ENCODE measurements at regions not wholly inside any gene's neighbourhood (a gene's known extent, or its start where the extent isn't known, plus 50 kb on each side); places are given as distances from the start of the nearest gene placed in this dataset.

GRCh38 chr2:138319616-138320015 is 182.0 kb upstream of the SPOPL start:
- Mint-ChIP-seq H3K27ac (no peak overlapping the region), H3K4me1 (no peaks in the 10 kb centered on the region), H3K4me3 (no peak overlapping the region), H3K36me3 (ENCODE audit: low read depth) (peaks cover 6% of the 10 kb centered on the region), H3K9me3 (no peaks in the 10 kb centered on the region), H3K27me3 (ENCODE audit: low read depth) (no peaks in the 10 kb centered on the region)
- TF ChIP-seq, protein P1, sequence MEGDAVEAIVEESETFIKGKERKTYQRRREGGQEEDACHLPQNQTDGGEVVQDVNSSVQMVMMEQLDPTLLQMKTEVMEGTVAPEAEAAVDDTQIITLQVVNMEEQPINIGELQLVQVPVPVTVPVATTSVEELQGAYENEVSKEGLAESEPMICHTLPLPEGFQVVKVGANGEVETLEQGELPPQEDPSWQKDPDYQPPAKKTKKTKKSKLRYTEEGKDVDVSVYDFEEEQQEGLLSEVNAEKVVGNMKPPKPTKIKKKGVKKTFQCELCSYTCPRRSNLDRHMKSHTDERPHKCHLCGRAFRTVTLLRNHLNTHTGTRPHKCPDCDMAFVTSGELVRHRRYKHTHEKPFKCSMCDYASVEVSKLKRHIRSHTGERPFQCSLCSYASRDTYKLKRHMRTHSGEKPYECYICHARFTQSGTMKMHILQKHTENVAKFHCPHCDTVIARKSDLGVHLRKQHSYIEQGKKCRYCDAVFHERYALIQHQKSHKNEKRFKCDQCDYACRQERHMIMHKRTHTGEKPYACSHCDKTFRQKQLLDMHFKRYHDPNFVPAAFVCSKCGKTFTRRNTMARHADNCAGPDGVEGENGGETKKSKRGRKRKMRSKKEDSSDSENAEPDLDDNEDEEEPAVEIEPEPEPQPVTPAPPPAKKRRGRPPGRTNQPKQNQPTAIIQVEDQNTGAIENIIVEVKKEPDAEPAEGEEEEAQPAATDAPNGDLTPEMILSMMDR (IDR thresholded peaks at IDR 0.05; ENCODE audit: unreplicated experiment in 3 of 3) = no peak

- Mint-ChIP-seq H3K27me3 (ENCODE audit: low read depth) (no peaks in the 10 kb centered on the region), H3K4me3 (no peak overlapping the region), H3K9me3 (no peaks in the 10 kb centered on the region), H3K4me1 (no peaks in the 10 kb centered on the region), H3K36me3 (ENCODE audit: low read depth) (no peaks in the 10 kb centered on the region), H3K27ac (no peak overlapping the region)
- TF ChIP-seq, protein P1 (IDR thresholded peaks at IDR 0.05; ENCODE audit: unreplicated experiment in 3 of 3) = no peak
Measured at GRCh38 chr2:138321458-138321857, 180.1 kb upstream of the SPOPL start.

- no peak overlapping the region for H3K4me3 Mint-ChIP-seq
- H3K36me3 Mint-ChIP-seq (ENCODE audit: low read depth) = no peaks in the 10 kb centered on the region
- TF ChIP-seq, protein P1 (IDR thresholded peaks at IDR 0.05; ENCODE audit: unreplicated experiment in 3 of 3) = no peak
- H3K27me3 Mint-ChIP-seq (ENCODE audit: low read depth) = no peaks in the 10 kb centered on the region
- no peaks in the 10 kb centered on the region for H3K9me3 Mint-ChIP-seq
- H3K27ac Mint-ChIP-seq = no peak overlapping the region
- H3K4me1 Mint-ChIP-seq = no peaks in the 10 kb centered on the region
Measured at GRCh38 chr2:138323382-138324067, 178.0 kb upstream of the SPOPL start.

DNA sequence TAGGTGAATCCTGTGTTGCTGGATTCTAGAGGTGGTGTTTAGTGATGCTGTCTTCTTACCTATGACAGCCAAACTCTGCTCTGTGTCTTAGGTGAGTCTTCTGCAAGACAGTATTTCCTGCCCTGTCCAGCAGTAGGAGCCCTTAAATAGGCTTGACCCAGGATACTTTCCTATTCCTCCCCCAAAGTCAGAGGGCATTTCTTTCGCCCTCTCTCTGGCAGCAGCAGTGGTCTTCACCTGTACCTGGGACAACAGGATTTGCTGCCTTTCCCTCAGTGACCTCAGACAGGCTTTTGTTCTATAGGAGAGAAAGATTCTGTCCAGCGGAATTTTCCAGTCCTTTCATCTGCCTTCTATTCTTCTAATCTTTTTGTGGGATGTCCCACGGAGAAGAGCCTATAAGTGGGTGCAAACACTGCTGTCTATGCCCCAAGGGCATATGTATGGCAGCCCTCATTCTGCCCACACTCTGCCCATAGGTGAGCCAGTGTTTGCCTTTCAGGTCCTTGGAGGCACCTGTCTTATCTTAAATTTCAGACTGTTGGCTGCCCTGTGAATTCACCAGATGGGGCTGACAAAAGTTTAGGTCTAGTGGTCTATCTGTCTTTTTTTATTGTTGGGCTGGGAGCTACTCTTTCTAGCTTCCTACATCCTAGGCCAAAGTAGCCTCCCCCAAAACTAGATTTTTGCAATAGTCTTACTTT is 177.3 kb upstream of the SPOPL start:
- peaks cover 2% of the 10 kb centered on the region for H3K4me1 Mint-ChIP-seq
- H3K27me3 Mint-ChIP-seq (ENCODE audit: low read depth) = no peaks in the 10 kb centered on the region
- no peaks in the 10 kb centered on the region for H3K9me3 Mint-ChIP-seq
- TF ChIP-seq, protein P1 (IDR thresholded peaks at IDR 0.05; ENCODE audit: unreplicated experiment in 3 of 3) = no peak
- H3K27ac Mint-ChIP-seq = no peak overlapping the region
- no peaks in the 10 kb centered on the region for H3K36me3 Mint-ChIP-seq (ENCODE audit: low read depth)
- H3K4me3 Mint-ChIP-seq = no peak overlapping the region

GRCh38 chr2:138327967-138328366 is 173.6 kb upstream of the SPOPL start:
- no peaks in the 10 kb centered on the region for H3K9me3 Mint-ChIP-seq
- no peak overlapping the region for H3K27ac Mint-ChIP-seq
- H3K4me3 Mint-ChIP-seq = no peak overlapping the region
- TF ChIP-seq, protein P1 (IDR thresholded peaks at IDR 0.05; ENCODE audit: unreplicated experiment in 3 of 3) = no peak
- no peaks in the 10 kb centered on the region for H3K27me3 Mint-ChIP-seq (ENCODE audit: low read depth)
- H3K4me1 Mint-ChIP-seq = peaks cover 6% of the 10 kb centered on the region
- no peaks in the 10 kb centered on the region for H3K36me3 Mint-ChIP-seq (ENCODE audit: low read depth)

GRCh38 chr2:138329162-138329561 is 172.4 kb upstream of the SPOPL start:
- H3K27me3 Mint-ChIP-seq (ENCODE audit: low read depth) = no peaks in the 10 kb centered on the region
- H3K4me1 Mint-ChIP-seq = peaks cover 6% of the 10 kb centered on the region
- TF ChIP-seq, protein P1 (IDR thresholded peaks at IDR 0.05; ENCODE audit: unreplicated experiment in 3 of 3) = no peak
- no peaks in the 10 kb centered on the region for H3K36me3 Mint-ChIP-seq (ENCODE audit: low read depth)
- no peaks in the 10 kb centered on the region for H3K9me3 Mint-ChIP-seq
- H3K4me3 Mint-ChIP-seq = no peak overlapping the region
- peak overlapping the region in 1 of 3 experiments; percentile 24 for H3K27ac Mint-ChIP-seq

All from nephron (organoid).